ENCODE measurements at regions not wholly inside any gene's neighbourhood (a gene's known extent, or its start where the extent isn't known, plus 50 kb on each side); places are given as distances from the start of the nearest gene placed in this dataset.

DNA sequence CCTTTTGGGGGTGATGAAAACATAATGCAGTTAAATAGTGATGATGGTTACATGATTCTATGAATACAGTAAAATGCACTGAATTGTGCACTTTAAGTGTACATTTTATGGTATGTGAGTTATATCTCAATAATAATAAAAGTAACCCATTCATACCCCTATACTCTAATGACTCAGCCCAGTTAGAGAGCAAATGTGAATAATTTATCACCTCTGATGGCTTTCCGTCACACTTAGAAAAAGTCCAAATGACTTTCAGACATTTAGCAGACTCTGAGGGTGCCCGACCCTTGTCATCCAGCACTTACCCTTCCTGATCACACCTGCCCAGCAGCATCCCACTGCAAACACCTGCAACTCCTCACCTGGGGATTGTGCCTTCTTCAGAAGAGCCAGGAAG, 148.1 kb upstream of the MAF start:
- no peak for TF ChIP-seq POLR2A (IDR thresholded peaks at IDR 0.05)
- TF ChIP-seq, protein P1, sequence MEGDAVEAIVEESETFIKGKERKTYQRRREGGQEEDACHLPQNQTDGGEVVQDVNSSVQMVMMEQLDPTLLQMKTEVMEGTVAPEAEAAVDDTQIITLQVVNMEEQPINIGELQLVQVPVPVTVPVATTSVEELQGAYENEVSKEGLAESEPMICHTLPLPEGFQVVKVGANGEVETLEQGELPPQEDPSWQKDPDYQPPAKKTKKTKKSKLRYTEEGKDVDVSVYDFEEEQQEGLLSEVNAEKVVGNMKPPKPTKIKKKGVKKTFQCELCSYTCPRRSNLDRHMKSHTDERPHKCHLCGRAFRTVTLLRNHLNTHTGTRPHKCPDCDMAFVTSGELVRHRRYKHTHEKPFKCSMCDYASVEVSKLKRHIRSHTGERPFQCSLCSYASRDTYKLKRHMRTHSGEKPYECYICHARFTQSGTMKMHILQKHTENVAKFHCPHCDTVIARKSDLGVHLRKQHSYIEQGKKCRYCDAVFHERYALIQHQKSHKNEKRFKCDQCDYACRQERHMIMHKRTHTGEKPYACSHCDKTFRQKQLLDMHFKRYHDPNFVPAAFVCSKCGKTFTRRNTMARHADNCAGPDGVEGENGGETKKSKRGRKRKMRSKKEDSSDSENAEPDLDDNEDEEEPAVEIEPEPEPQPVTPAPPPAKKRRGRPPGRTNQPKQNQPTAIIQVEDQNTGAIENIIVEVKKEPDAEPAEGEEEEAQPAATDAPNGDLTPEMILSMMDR (IDR thresholded peaks at IDR 0.05) = no peak
